ENCODE measurements at regions not wholly inside any gene's neighbourhood (a gene's known extent, or its start where the extent isn't known, plus 50 kb on each side); places are given as distances from the start of the nearest gene placed in this dataset.

- H3K4me1 ChIP-seq: no peaks in the 10 kb centered on the region
- H3K9ac ChIP-seq: no peak overlapping the region
- DNase-seq (ENCODE audit: low spot score): peak; percentile 36
- no peak overlapping the region for H3K27ac ChIP-seq
- H3K4me2 ChIP-seq: no peak overlapping the region
- no peaks in the 10 kb centered on the region for H4K20me1 ChIP-seq (ENCODE audit: low read depth)
- H3K27me3 Mint-ChIP-seq (ENCODE audit: insufficient read depth, low read depth): no peaks in the 10 kb centered on the region
- H3K9me3 ChIP-seq (ENCODE audit: low read depth): no peaks in the 10 kb centered on the region
- no peak overlapping the region for H2AFZ ChIP-seq (replicated peaks)
- no peaks in the 10 kb centered on the region for H3F3A ChIP-seq (ENCODE audit: low read depth)
- TF ChIP-seq, protein P1, sequence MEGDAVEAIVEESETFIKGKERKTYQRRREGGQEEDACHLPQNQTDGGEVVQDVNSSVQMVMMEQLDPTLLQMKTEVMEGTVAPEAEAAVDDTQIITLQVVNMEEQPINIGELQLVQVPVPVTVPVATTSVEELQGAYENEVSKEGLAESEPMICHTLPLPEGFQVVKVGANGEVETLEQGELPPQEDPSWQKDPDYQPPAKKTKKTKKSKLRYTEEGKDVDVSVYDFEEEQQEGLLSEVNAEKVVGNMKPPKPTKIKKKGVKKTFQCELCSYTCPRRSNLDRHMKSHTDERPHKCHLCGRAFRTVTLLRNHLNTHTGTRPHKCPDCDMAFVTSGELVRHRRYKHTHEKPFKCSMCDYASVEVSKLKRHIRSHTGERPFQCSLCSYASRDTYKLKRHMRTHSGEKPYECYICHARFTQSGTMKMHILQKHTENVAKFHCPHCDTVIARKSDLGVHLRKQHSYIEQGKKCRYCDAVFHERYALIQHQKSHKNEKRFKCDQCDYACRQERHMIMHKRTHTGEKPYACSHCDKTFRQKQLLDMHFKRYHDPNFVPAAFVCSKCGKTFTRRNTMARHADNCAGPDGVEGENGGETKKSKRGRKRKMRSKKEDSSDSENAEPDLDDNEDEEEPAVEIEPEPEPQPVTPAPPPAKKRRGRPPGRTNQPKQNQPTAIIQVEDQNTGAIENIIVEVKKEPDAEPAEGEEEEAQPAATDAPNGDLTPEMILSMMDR (IDR thresholded peaks at IDR 0.05): peak; percentile 67
- TF ChIP-seq EZH2 (IDR thresholded peaks at IDR 0.05): no peak
- no peak overlapping the region for H3K27ac Mint-ChIP-seq
- no peak overlapping the region for H3K4me3 ChIP-seq
- no peaks in the 10 kb centered on the region for H3K27me3 ChIP-seq
- no peaks in the 10 kb centered on the region for H3K36me3 ChIP-seq
- H3K4me3 Mint-ChIP-seq: no peak overlapping the region
- H3K4me1 Mint-ChIP-seq: no peaks in the 10 kb centered on the region
- H3K9me3 Mint-ChIP-seq: no peaks in the 10 kb centered on the region
- H3K36me3 Mint-ChIP-seq: no peaks in the 10 kb centered on the region
- H3K79me2 ChIP-seq (ENCODE audit: low read depth): no peaks in the 10 kb centered on the region
These were observed 433.3 kb downstream of the RAP2B start for GRCh38 chr3:153595186-153595815.

DNA sequence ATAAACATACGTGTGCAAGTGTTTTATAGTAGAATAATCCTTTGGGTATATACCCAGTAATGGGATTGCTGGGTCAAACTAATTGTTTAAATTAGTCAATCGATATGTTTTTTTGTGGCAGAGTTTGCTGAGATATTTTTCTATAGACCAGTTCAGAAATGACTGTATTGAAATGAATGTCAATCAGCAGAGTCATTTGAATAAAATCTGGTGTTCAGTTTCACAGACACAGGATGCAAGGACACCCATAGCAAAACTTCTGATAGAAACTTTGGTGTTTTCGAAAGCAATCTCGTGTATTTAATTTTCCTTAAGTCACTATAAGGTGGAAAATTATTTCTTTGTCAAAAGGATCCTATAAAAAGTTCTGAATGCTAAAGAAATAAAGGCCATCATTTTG is 434.4 kb downstream of the RAP2B start:
- no peaks in the 10 kb centered on the region for H4K20me1 ChIP-seq (ENCODE audit: low read depth)
- no peaks in the 10 kb centered on the region for H3F3A ChIP-seq (ENCODE audit: low read depth)
- DNase-seq (ENCODE audit: low spot score): no peak
- H3K36me3 Mint-ChIP-seq: no peaks in the 10 kb centered on the region
- H3K79me2 ChIP-seq (ENCODE audit: low read depth): no peaks in the 10 kb centered on the region
- H3K4me1 ChIP-seq: no peaks in the 10 kb centered on the region
- H3K27ac ChIP-seq: no peak overlapping the region
- H3K36me3 ChIP-seq: no peaks in the 10 kb centered on the region
- no peaks in the 10 kb centered on the region for H3K9me3 ChIP-seq (ENCODE audit: low read depth)
- TF ChIP-seq EZH2 (IDR thresholded peaks at IDR 0.05): no peak
- TF ChIP-seq, protein P1 (IDR thresholded peaks at IDR 0.05): no peak
- no peak for TF ChIP-seq EZH2phosphoT487 (IDR thresholded peaks at IDR 0.05)
- no peak overlapping the region for H3K4me2 ChIP-seq
- no peak overlapping the region for H3K27ac Mint-ChIP-seq
- H3K27me3 ChIP-seq: no peaks in the 10 kb centered on the region
- H2AFZ ChIP-seq (replicated peaks): no peak overlapping the region
- no peak overlapping the region for H3K4me3 ChIP-seq
- no peaks in the 10 kb centered on the region for H3K27me3 Mint-ChIP-seq (ENCODE audit: insufficient read depth, low read depth)
- H3K4me1 Mint-ChIP-seq: no peaks in the 10 kb centered on the region
- no peaks in the 10 kb centered on the region for H3K9me3 Mint-ChIP-seq
- no peak overlapping the region for H3K4me3 Mint-ChIP-seq
- no peak overlapping the region for H3K9ac ChIP-seq

DNA sequence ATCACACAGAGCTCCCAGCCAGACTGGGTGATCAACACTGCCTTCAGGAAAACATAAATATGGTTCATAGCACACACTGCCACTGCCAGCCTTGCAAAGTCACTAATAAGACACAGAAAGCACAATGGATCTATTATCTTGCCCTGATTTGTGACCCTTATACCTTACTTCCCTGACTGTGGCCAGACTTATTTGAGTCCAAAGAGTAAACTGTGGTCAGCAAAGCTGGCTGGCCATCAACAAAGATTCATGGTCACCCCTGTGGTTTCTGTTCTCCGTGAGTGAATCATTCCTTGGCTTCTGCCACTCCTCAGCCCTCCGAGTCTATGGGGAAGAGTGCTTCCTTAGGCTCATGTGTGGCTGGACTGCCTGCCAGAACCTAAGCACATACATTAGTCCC is 437.7 kb downstream of the RAP2B start:
- no peak for DNase-seq (ENCODE audit: low spot score)
- no peaks in the 10 kb centered on the region for H3K79me2 ChIP-seq (ENCODE audit: low read depth)
- H3K4me3 ChIP-seq: no peak overlapping the region
- H3K27ac Mint-ChIP-seq: no peak overlapping the region
- H3F3A ChIP-seq (ENCODE audit: low read depth): no peaks in the 10 kb centered on the region
- no peaks in the 10 kb centered on the region for H3K27me3 ChIP-seq
- H3K4me1 Mint-ChIP-seq: no peaks in the 10 kb centered on the region
- no peaks in the 10 kb centered on the region for H3K27me3 Mint-ChIP-seq (ENCODE audit: insufficient read depth, low read depth)
- H3K36me3 ChIP-seq: no peaks in the 10 kb centered on the region
- H2AFZ ChIP-seq (replicated peaks): no peak overlapping the region
- no peaks in the 10 kb centered on the region for H3K9me3 Mint-ChIP-seq
- H3K9ac ChIP-seq: no peak overlapping the region
- no peaks in the 10 kb centered on the region for H3K4me1 ChIP-seq
- no peaks in the 10 kb centered on the region for H3K9me3 ChIP-seq (ENCODE audit: low read depth)
- H3K4me3 Mint-ChIP-seq: no peak overlapping the region
- TF ChIP-seq, protein P1 (IDR thresholded peaks at IDR 0.05): no peak
- TF ChIP-seq EZH2 (IDR thresholded peaks at IDR 0.05) (no peak), EZH2phosphoT487 (IDR thresholded peaks at IDR 0.05) (no peak)
- no peak overlapping the region for H3K4me2 ChIP-seq
- no peaks in the 10 kb centered on the region for H3K36me3 Mint-ChIP-seq
- no peak overlapping the region for H3K27ac ChIP-seq
- no peaks in the 10 kb centered on the region for H4K20me1 ChIP-seq (ENCODE audit: low read depth)
